ENCODE measurements at regions not wholly inside any gene's neighbourhood (a gene's known extent, or its start where the extent isn't known, plus 50 kb on each side); places are given as distances from the start of the nearest gene placed in this dataset.

GRCh38 chr12:114841557-114842251 is 157.7 kb upstream of the TBX3 start:
- TF ChIP-seq CTCF (IDR thresholded peaks at IDR 0.05 in 4 of 5, conservative IDR thresholded peaks at IDR 0.05 in 1 of 5) = no peak
- TF ChIP-seq POLR2A (IDR thresholded peaks at IDR 0.05) = no peak

Measured in gastrocnemius medialis (tissue), 4 donors.